GM12878 (cell line): ENCODE measurements at regions not wholly inside any gene's neighbourhood (a gene's known extent, or its start where the extent isn't known, plus 50 kb on each side); places are given as distances from the start of the nearest gene placed in this dataset.

Experiments used
- ATAC-seq: fragments of 200-7000 bp; cut with Tn5 transposase; 3 replicates; pipeline ENCODE4 v1.9.1; 2020; ENCODE audit warnings: mild to moderate bottlenecking, moderate library complexity
- BruUV-seq: library from RNA; stranded (reverse); fragments of 400-500 nt; replicated peaks from 2 replicates; lab custom pipeline; 2021; lab: Mats Ljungman, UMichigan
- CTCF ChIA-PET: fragments of 300-600 bp; sonication (Branson Sonifier 250); formaldehyde crosslinking; extraction: SDS; loops from one replicate; lab custom pipeline; 2021; ENCODE audit warnings: inconsistent platforms; lab: Yijun Ruan, JAX
- POLR2A ChIA-PET: fragments of 350-600 bp; formaldehyde crosslinking; extraction: SDS; loops from one replicate; lab custom pipeline; 2021; ENCODE audit warnings: inconsistent platforms; lab: Charles Lee
- RAD21 ChIA-PET: fragments of 300-600 bp; sonication (Branson Sonifier 250); formaldehyde crosslinking; loops from one replicate; lab custom pipeline; 2023; ENCODE audit warnings: antibody characterized with exemption; ENCODE audit not compliant: unreplicated experiment; lab: Charles Lee
- SMC1A ChIA-PET: fragments of 300-600 bp; sonication (Branson Sonifier 250); formaldehyde crosslinking; loops from one replicate; lab custom pipeline; 2023; ENCODE audit not compliant: unreplicated experiment, uncharacterized antibody; lab: Charles Lee
- DNase-seq: peaks from one replicate; pipeline ENCODE4 v3.0.0-alpha.2; 2011; ENCODE audit warnings: low read depth, low spot score
- FAIRE-seq: peaks from 3 replicates; lab custom pipeline; 2011; peaks lifted over from hg19 to GRCh38; lab: Jason Lieb, UNC
- H2AFZ ChIP-seq: 2 replicates; pipeline ENCODE4 v1.6.0; 2011; ENCODE audit warnings: low read depth, low read length, control low read depth; ENCODE audit not compliant: control insufficient read depth
- H3K27ac ChIP-seq: 2 replicates; pipeline ENCODE4 v1.5.1; 2011; ENCODE audit warnings: control low read depth; ENCODE audit not compliant: control insufficient read depth, insufficient read depth
- H3K27me3 ChIP-seq, 2 experiments: replicated peaks in 1 of 2; 2 replicates each; pipeline versions ENCODE4 v1.6.0 to v1.6.1; 2011; ENCODE audit warnings: low read length in 1 of 2; ENCODE audit not compliant: control insufficient read depth in 2 of 2, insufficient read depth in 2 of 2
- H3K36me3 ChIP-seq, 2 experiments: 2 replicates each; pipeline ENCODE4 v1.5.1; 2011; ENCODE audit warnings: low read length in 1 of 2; ENCODE audit not compliant: control insufficient read depth in 2 of 2, insufficient read depth in 2 of 2
- H3K4me1 ChIP-seq: 2 replicates; pipeline ENCODE4 v1.6.1; 2011; ENCODE audit warnings: mild to moderate bottlenecking, low read length, moderate library complexity, mixed read lengths; ENCODE audit not compliant: control insufficient read depth, insufficient read depth
- H3K4me2 ChIP-seq: 2 replicates; pipeline ENCODE4 v1.6.0; 2011; ENCODE audit warnings: control low read depth; ENCODE audit not compliant: control insufficient read depth, insufficient read depth
- H3K4me3 ChIP-seq: fragments of 200-600 bp; sonication (generic); 2 replicates; pipeline ENCODE4 v1.5.1; 2016
- H3K79me2 ChIP-seq: 2 replicates; pipeline ENCODE4 v1.6.0; 2011; ENCODE audit warnings: low read length; ENCODE audit not compliant: control insufficient read depth, insufficient read depth
- H3K9ac ChIP-seq: 2 replicates; pipeline ENCODE4 v1.8.0; 2011; ENCODE audit warnings: low read length, control low read depth, mixed read lengths; ENCODE audit not compliant: control insufficient read depth, insufficient read depth
- H3K9me3 ChIP-seq: replicated peaks from 3 replicates; pipeline ENCODE4 v1.5.1; 2011; ENCODE audit warnings: mild to moderate bottlenecking, low read length; ENCODE audit not compliant: control insufficient read depth, insufficient read depth
- H4K20me1 ChIP-seq: 2 replicates; pipeline ENCODE4 v1.6.0; 2011; ENCODE audit not compliant: control insufficient read depth, insufficient read depth
- KAT2A ChIP-seq: conservative IDR thresholded peaks from 2 replicates; pipeline ENCODE4 v1.6.1; 2011; ENCODE audit warnings: low read depth, low read length; ENCODE audit not compliant: control insufficient read depth
- MYB ChIP-seq: fragments of 150-350 bp; IDR thresholded peaks from 2 replicates; pipeline ENCODE4 v1.6.1; 2014; ENCODE audit warnings: mild to moderate bottlenecking, low read depth, low read length, borderline replicate concordance
- NFYB ChIP-seq: IDR thresholded peaks from 2 replicates; pipeline ENCODE4 v1.6.1; 2011; ENCODE audit warnings: low read depth, mild to moderate bottlenecking, low read length, improper control_type of control experiment, moderate library complexity; ENCODE audit not compliant: insufficient read depth
- SMARCA5 ChIP-seq: fragments of 450-650 bp; IDR thresholded peaks from 2 replicates; pipeline ENCODE4 v1.6.1; 2017; ENCODE audit warnings: mild to moderate bottlenecking
- STAT1 ChIP-seq: fragments of 450-650 bp; conservative IDR thresholded peaks from 2 replicates; pipeline ENCODE4 v1.6.1; 2014; ENCODE audit warnings: antibody characterized with exemption, mild to moderate bottlenecking
- ZBTB4 ChIP-seq: fragments of 450-650 bp; formaldehyde crosslinking; IDR thresholded peaks from 2 replicates; pipeline ENCODE4 v1.4.0; 2022; ENCODE audit warnings: mild to moderate bottlenecking, moderate library complexity
- WGBS: methylation state at CpG from one replicate; pipeline ENCODE4 v1.1.6; 2016; ENCODE audit warnings: low lambda C conversion rate; ENCODE audit not compliant: insufficient replicate concordance, insufficient coverage; ENCODE audit errors: missing lambda C conversion rate; 5-methylcytosine and 5-hydroxymethylcytosine counted together
- in situ Hi-C: fragments of 300-500 bp; cut with MboI; formaldehyde crosslinking; loops from 9 replicates; pipeline ENCODE4 v1.14.3; 2018; ENCODE audit warnings: mixed read lengths
- intact Hi-C: fragments of 100-400 bp; cut with micrococcal nuclease; formaldehyde crosslinking; loops from one replicate; pipeline ENCODE4 v1.14.2; 2022; ENCODE audit not compliant: unreplicated experiment

DNA sequence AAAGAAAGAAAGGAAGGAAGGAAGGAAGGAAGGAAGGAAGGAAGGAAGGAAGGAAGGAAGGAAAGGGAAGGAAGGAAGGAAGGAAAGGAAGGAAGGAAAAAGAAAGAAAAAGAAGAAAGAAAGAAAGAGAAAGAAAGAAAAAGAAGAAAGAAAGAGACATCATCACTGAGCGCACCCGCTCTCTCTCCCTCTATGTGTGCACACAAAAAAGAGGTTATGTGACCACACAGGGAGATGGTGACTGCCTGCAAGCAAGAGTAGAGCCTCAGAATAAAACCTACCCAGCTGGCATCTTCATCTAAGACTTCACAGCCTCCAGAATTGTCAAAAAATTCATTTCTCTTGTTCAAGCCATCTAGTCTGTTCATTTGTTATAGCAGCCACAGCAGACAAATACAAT lies 1307.4 kb upstream of the ACVR2A start:
- POLR2A ChIA-PET = no interaction called here
- TF ChIP-seq STAT1 = no peak
- TF ChIP-seq, all 136 proteins: peak for 0
- ChIA-PET RAD21 (no interaction called here), CTCF (no interaction called here), SMC1A (no interaction called here)
- Histone ChIP-seq H3K9ac (no peak overlapping the region), H2AFZ (no peak overlapping the region), H3K79me2 (no peaks in the 10 kb centered on the region), H3K4me3 (no peak overlapping the region), H3K27ac (no peak overlapping the region), H3K36me3 (no peaks in the 10 kb centered on the region), H3K9me3 (no peaks in the 10 kb centered on the region), H3K4me2 (no peak overlapping the region), H3K27me3 (no peaks in the 10 kb centered on the region), H4K20me1 (no peaks in the 10 kb centered on the region), H3K4me1 (no peaks in the 10 kb centered on the region)
- in situ Hi-C loops (no loop called here), intact Hi-C loops (no loop called here)
- no TSS peak for BruUV-seq
- ATAC-seq = no peak
- FAIRE-seq = no peak
- WGBS = 21% methylated on average over 2 of the region's 2 CpGs
- no peak for DNase-seq

DNA sequence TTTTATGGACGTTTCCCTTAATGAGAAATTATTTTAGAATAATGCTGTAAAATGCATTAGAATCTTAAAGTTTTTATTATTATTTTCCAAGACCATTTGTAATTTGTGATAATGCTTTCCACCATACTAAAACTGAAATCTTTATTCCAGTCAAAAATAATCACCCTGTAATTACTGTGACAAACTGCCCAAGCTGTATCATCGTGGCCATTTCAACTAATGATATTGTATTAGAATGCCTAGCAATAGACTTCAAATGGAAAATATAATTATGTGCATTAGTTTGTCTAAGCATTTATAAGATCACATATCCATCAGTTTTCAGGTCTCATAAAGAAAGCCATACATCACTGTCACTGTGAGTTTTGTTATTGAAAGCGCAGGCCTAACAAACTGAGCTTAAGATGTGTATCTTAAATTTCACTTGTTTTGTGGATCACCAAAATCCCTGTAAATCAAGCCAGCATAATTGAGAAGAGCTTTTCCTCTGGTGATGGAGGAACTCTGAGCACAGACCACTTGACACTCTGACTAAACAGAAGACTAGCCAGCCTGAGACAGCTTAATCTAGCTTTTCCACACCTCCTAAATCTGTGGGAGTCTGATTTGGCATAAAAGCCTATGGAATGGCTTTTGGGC lies 1312.2 kb upstream of the ACVR2A start:
- DNase-seq = no peak
- intact Hi-C loops (no loop called here), in situ Hi-C loops (no loop called here)
- Histone ChIP-seq H3K4me1 (no peaks in the 10 kb centered on the region), H3K27me3 (no peaks in the 10 kb centered on the region), H2AFZ (no peak overlapping the region), H3K4me2 (no peak overlapping the region), H4K20me1 (no peaks in the 10 kb centered on the region), H3K9me3 (no peaks in the 10 kb centered on the region), H3K9ac (no peak overlapping the region), H3K36me3 (no peaks in the 10 kb centered on the region), H3K27ac (no peak overlapping the region), H3K79me2 (no peaks in the 10 kb centered on the region), H3K4me3 (no peak overlapping the region)
- WGBS = 24% methylated on average over 3 of the region's 3 CpGs
- ChIA-PET RAD21 (no interaction called here), SMC1A (interaction anchor here (1.1 kb wide), 1 partner anchor 9 kb away, joined by 4 read pairs; no protein-coding TSS in a partner anchor), CTCF (interaction anchor here (0.6 kb wide), 1 partner anchor 93 kb away, joined by 4 read pairs; no protein-coding TSS in a partner anchor), POLR2A (no interaction called here)
- TF ChIP-seq KAT2A (no peak), ZBTB4 (no peak), NFYB (no peak), MYB (no peak), SMARCA5 (no peak)
- no peak for ATAC-seq
- BruUV-seq = no TSS peak
- FAIRE-seq = no peak
